ENCODE measurements at regions not wholly inside any gene's neighbourhood (a gene's known extent, or its start where the extent isn't known, plus 50 kb on each side); places are given as distances from the start of the nearest gene placed in this dataset.

- H3K9me3 ChIP-seq, result peaks cover 0 to 7% of the 10 kb centered on the region in 2 donors
- H3K27me3 ChIP-seq, result no peaks in the 10 kb centered on the region
- no peaks in the 10 kb centered on the region for H3K36me3 ChIP-seq
- TF ChIP-seq CTCF (IDR thresholded peaks at IDR 0.05) (no peak), POLR2A (IDR thresholded peaks at IDR 0.05) (no peak), POLR2AphosphoS5 (IDR thresholded peaks at IDR 0.05) (no peak)
- intact Hi-C loops (cut with DNase I; ENCODE audit: low total_unique reads), result no loop called here
- DNase-seq (ENCODE audit: low spot score in 2 of 2), result no peak
- H3K4me1 ChIP-seq, result no peaks in the 10 kb centered on the region
- no peak overlapping the region for H3K4me3 ChIP-seq
- no peak overlapping the region for H3K27ac ChIP-seq
Observed at GRCh38 chr1:38701088-38701487, 158.5 kb downstream of the RRAGC start.

GRCh38 chr1:38700077-38700470 is 159.5 kb downstream of the RRAGC start:
- H3K27ac ChIP-seq, result no peak overlapping the region
- TF ChIP-seq CTCF (IDR thresholded peaks at IDR 0.05) (no peak), POLR2A (IDR thresholded peaks at IDR 0.05) (no peak), POLR2AphosphoS5 (IDR thresholded peaks at IDR 0.05) (no peak)
- H3K27me3 ChIP-seq, result no peaks in the 10 kb centered on the region
- no peak overlapping the region for H3K4me3 ChIP-seq
- no peak for DNase-seq (ENCODE audit: low spot score in 2 of 2)
- intact Hi-C loops (cut with DNase I; ENCODE audit: low total_unique reads), result no loop called here
- no peaks in the 10 kb centered on the region for H3K9me3 ChIP-seq
- H3K4me1 ChIP-seq, result no peaks in the 10 kb centered on the region
- no peaks in the 10 kb centered on the region for H3K36me3 ChIP-seq

- Histone ChIP-seq H3K9me3 (no peaks in the 10 kb centered on the region), H3K4me1 (no peaks in the 10 kb centered on the region), H3K27ac (no peak overlapping the region), H3K27me3 (no peaks in the 10 kb centered on the region), H3K36me3 (no peaks in the 10 kb centered on the region), H3K4me3 (no peak overlapping the region)
- DNase-seq (ENCODE audit: low spot score in 2 of 2), result no peak
- intact Hi-C loops (cut with DNase I; ENCODE audit: low total_unique reads), result no loop called here
- no peak for TF ChIP-seq POLR2A (IDR thresholded peaks at IDR 0.05)
- TF ChIP-seq CTCF (IDR thresholded peaks at IDR 0.05), result no peak
- no peak for TF ChIP-seq POLR2AphosphoS5 (IDR thresholded peaks at IDR 0.05)
Observed at GRCh38 chr1:38699330-38700076, 160.1 kb downstream of the RRAGC start.

GRCh38 chr1:38697387-38697786 is 162.2 kb downstream of the RRAGC start:
- Histone ChIP-seq H3K36me3 (no peaks in the 10 kb centered on the region), H3K9me3 (no peaks in the 10 kb centered on the region), H3K27ac (no peak overlapping the region), H3K4me1 (no peaks in the 10 kb centered on the region), H3K27me3 (no peaks in the 10 kb centered on the region), H3K4me3 (no peak overlapping the region)
- intact Hi-C loops (cut with DNase I; ENCODE audit: low total_unique reads), result no loop called here
- TF ChIP-seq POLR2AphosphoS5 (IDR thresholded peaks at IDR 0.05) (no peak), CTCF (IDR thresholded peaks at IDR 0.05) (no peak), POLR2A (IDR thresholded peaks at IDR 0.05) (no peak)
- no peak for DNase-seq (ENCODE audit: low spot score in 2 of 2)

GRCh38 chr1:38696371-38696770 is 163.2 kb downstream of the RRAGC start:
- Histone ChIP-seq H3K4me1 (no peaks in the 10 kb centered on the region), H3K4me3 (no peak overlapping the region), H3K36me3 (no peaks in the 10 kb centered on the region), H3K27me3 (no peaks in the 10 kb centered on the region), H3K27ac (no peak overlapping the region), H3K9me3 (no peaks in the 10 kb centered on the region)
- intact Hi-C loops (cut with DNase I; ENCODE audit: low total_unique reads), result no loop called here
- no peak for TF ChIP-seq POLR2A (IDR thresholded peaks at IDR 0.05)
- no peak for TF ChIP-seq POLR2AphosphoS5 (IDR thresholded peaks at IDR 0.05)
- TF ChIP-seq CTCF (IDR thresholded peaks at IDR 0.05), result no peak
- no peak for DNase-seq (ENCODE audit: low spot score in 2 of 2)

Data from breast epithelium (tissue), 4 donors.